ENCODE measurements at regions not wholly inside any gene's neighbourhood (a gene's known extent, or its start where the extent isn't known, plus 50 kb on each side); places are given as distances from the start of the nearest gene placed in this dataset.
"Not testable (repeated sequence)": the region's sequence is repeated elsewhere in the genome, so short reads cannot be mapped to it uniquely, and the experiment has no call there.

DNA sequence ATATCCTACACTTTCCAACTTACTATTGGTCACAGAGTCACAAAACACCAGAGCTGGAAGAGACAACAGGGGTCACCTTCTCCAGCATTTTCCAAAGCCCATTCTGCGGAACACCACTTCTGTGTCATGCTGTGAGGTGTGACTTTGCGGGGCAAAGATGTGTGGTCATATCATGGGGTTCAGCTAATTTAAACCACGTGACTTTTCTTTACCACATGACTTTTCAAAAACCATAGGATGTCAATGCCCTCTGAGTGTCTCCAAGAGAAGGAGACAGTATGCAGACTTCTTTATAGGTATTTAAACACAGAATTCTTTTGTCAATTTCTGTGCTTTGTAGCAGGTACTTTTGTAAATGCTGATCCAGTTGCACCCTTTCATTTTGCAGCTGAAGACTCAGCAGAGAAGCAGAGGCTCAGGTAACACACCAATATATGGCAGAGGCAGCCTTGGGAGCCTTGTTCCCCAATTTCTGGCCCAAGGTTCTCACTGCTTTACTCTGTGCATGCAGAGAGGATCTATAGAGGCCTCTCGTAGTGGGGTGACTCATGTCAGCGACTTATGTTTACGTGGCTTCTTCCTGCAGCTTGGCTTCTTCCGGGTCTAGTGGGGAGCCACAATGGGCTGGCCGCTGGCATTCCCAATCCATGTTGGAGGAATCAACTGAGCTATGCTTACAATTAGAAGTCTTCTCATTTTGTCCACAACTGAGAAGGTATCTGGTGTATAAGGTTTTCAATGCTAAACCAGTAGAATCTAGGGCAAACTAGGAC, 104.0 kb upstream of the RHOBTB1 start:
- no peak for DNase-seq (ENCODE audit: low spot score)

GRCh38 chr10:61047081-61047480, 103.1 kb upstream of the RHOBTB1 start:
- DNase-seq (ENCODE audit: low spot score), result no peak

DNA sequence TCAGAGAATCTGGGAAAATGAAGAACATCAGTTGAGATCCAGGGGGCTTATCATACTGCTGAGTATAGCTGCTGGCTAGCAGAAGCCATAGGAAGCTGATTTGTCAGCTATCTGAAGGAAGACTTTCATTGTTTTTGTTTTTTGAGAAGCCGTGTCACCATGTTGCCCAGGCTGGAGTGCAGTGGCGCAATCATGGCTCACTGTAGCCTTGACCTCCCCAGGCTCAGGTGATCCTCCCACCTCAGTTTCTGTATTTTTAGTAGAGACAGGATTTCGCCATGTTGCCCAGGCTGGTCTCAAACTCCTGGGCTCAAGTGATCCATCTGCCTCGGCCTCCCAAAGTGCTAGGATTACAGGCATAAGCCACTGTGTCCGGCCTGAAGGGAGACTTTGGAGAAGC, 101.5 kb upstream of the RHOBTB1 start:
- DNase-seq (ENCODE audit: low spot score), result not testable (repeated sequence)

DNA sequence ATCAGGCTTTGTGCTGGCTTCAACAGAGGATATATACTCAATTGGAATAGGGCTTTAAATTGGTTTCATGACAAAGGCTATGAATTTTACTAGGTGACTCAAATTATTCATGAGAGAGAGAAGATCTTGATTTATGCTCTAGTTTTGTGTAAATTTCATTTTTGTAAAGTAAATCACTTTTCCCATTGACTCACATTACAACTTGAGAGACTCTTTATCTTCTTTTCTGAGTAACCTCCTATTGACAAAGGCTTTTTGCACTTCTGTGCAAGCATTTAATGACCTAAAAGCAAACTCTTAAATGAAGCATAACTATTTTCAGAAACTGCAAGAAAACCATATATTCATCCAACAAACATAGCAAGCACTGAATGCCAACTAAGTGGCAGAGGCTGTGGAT, 98.5 kb upstream of the RHOBTB1 start:
- no peak for DNase-seq (ENCODE audit: low spot score)

DNA sequence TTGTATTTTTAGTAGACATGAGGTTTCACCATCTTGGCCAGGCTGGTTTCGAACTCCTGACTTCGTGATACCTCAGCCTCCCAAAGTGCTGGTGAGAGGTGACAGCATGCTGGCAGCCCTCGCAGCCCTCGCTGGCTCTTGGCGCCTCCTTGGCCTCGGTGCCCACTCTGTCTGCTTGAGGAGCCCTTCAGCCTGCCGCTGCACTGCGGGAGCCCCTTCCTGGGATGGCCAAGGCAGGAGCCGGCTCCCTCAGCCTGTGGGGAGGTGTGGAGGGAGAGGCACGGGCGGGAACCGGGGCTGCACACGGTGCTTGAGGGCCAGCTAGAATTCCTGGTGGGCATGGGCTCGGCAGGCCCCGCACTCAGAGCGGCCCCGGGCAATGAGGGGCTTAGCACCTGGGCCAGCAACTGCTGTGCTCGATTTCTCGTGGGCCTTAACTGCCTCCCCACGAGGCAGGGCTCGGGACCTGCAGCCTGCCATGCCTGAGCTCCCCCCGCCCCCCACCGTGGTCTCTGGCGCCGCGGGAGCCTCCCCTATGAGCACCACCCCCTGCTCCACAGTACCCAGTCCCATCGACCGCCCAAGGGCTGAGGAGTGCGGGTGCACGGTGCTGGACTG, 96.5 kb upstream of the RHOBTB1 start:
- DNase-seq (ENCODE audit: low spot score), result no peak

DNA sequence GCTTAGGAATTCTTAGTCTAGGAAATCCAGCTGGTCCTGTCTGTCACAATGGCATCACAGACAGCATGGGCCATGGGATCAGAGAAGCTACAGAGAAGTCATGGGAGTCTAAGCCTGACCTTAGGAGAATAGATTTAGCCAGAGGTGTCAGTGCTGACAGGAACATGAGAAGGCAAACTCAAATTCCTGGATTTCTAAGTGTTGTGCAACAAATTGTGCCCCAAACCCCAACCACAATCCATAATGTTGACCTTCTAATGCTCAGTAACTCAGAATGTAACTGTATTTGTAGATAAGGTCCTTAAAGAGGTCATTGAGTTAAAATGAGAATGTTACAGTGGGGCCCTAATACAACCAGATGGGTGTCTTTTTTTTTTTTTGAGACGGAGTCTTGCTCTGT, 95.9 kb upstream of the RHOBTB1 start:
- no peak for DNase-seq (ENCODE audit: low spot score)

DNA sequence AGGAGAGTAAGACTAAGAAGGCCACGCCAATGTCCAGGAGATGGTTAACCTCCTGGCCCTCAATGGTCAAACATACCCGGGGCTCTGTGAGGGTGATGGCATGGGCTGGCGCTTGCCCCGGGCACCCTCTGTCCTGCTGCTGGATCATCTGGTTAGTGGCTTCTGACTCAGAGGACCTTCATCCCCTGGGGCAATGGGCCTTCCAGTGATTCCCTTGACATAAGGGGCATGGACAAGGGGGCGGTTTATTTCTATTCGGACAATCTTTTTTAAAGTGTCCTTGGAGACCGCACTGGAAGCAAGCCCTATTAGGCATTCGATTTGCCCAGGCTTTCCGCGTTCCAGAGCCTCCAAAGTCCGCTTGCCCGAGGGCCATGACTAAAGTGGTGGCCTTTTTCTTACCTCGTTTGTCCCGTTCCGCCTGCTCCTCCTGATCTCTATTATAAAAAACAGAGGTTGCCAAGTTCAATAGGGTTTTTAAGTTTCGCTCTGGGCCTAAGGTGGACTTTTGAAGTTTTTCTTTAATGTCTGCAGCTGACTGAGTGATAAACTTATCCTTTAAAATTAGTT, 93.4 kb upstream of the RHOBTB1 start:
- DNase-seq (ENCODE audit: low spot score), result not testable (repeated sequence)

GRCh38 chr10:61036148-61036547, 92.2 kb upstream of the RHOBTB1 start:
- DNase-seq (ENCODE audit: low spot score), result not testable (repeated sequence)

DNA sequence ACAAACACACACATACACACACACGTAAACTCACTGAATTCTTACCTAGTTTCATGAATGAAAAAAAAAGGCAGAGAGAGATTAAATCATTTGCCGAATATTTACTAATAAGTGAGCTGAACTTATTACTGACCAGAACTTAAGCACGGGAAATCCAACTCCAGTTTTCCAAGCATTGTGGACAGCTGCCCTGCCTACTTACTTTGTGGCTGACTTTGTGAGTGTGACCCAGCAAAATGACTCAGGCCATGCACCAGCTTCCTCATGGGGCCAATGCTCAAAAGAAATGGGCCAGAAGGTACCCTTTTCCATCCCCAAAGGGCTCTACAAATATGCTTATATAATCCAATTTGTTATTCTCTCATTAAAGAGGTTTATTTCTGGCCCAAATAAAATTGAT, 87.4 kb upstream of the RHOBTB1 start:
- DNase-seq (ENCODE audit: low spot score), result no peak

GRCh38 chr10:61029411-61029810, 85.4 kb upstream of the RHOBTB1 start:
- DNase-seq (ENCODE audit: low spot score), result no peak

DNA sequence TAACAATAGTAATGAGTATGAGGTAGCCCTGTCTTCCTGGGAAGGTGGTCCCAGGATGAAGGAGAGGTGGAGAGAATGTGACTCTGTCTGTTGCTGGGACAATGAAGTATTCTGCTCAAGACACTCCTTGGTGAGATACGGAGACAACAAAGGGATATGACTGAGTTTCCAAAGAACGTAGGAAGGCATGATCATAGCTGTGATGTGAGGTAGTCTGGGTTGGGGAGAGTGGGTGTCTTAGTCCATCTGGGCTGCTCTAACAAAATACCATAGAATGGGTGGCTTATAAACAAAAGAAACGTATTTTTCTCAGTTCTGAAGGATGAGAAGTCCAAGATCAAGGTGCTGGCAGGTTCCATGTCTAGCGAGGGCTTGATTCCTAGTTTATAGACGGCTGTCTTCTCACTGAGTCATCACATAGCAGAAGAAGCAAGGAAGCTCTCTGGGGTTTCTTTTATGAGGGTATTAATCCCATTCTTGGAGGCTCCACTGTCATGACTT, 84.9 kb upstream of the RHOBTB1 start:
- DNase-seq (ENCODE audit: low spot score), result no peak

- no peak for DNase-seq (ENCODE audit: low spot score)
Measured at GRCh38 chr10:61024856-61025201, 80.8 kb upstream of the RHOBTB1 start.

DNA sequence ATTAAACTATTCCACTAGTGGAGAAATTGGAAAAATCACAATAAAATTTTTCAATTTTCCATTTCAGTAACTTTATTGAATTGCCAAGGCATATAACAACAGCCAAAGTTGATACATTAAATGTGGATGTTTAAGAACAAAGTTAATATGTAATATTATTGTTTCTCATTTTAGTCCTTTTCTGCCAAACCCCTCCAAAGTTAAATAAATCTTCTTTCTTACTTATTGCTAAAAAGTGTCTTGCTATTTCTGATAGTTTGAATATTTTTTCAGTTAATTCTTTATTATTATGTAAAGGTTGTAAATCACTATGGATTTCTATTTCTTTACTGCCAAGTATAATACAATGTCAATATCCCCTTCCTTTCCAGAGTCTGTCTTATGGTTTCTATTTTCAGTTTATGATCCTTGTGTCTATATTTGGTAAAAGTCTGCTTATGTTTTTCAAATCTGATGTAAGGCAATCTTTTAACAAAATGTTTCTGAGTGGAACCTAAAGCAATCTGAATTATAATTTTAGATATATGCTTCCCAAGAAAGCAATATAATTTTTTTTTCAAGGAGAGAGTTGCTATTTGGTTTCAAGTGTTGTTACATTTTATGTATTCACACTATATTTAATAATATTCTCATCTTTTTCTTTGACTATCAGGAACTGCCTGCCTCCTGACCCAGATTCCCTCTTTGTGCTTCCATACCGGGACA, 80.3 kb upstream of the RHOBTB1 start:
- no peak for DNase-seq (ENCODE audit: low spot score)

DNA sequence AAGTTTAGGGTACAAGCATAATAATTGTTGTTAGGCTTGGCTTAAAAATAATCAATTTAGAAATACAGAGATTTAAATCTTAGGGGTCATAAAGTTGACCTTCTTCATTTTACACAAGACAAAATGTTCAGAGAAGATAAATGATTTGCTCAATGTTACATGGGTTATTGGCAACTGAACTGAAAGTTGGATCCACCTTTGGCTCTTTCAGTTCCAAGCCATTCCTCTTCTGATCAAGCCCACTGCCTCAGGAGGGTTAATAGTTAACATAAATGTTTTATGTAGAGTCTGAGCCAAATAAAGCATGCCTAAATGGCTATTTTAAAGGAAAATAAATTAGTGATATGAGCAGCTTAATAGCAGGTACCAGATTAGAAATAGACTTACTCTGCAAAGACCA, 79.1 kb upstream of the RHOBTB1 start:
- no peak for DNase-seq (ENCODE audit: low spot score)

DNA sequence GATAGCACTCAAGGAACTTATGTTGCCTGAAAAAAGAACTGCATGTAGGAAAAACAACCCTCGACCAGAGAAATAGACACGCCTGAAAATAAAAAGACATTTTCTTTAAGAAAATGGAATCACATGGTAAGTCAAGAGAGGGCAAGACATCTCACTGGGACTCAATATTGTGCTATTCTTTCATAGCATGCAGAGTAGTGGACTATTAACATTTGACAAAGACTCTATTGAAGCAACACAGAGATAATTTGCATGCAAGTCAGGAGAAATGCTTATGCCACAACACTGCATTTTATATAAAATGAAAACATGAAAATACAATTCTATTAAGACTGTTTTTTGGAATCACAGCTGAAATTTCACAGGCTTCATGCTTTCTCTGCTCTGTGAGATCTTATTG, 77.9 kb upstream of the RHOBTB1 start:
- DNase-seq (ENCODE audit: low spot score), result no peak

DNA sequence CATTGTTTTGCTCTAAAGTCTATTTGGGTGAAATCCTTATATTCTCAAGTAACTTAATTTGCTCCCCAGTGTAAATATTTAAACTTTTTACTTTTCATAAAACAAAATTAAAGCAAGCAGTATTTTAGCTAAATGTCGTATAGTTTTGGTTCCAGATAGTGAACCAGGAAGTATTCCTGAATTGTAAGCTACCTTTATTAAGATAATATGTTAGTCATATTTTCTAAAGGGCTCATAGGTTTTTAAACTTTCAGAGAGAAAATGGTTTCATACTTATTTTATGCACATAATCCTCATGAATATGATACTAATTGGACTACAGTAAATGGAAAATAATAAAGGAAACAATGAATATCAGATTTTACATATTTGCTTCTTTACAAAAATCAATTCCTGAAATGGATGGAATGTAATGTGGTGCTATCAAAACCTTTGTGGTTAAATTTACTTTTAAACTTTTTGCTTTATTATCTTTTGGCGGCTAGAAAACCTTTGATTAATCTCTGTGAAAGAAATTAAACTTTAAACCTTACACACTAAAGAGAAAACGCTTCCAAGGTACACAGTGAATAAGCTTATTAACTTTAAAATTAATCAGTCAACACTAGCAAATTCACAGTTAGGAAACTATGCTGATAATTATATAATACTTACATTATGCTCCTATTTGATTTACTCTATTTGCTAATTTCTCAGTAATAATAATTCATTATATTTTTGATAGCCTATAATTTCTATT, 76.6 kb upstream of the RHOBTB1 start:
- DNase-seq (ENCODE audit: low spot score), result no peak

DNA sequence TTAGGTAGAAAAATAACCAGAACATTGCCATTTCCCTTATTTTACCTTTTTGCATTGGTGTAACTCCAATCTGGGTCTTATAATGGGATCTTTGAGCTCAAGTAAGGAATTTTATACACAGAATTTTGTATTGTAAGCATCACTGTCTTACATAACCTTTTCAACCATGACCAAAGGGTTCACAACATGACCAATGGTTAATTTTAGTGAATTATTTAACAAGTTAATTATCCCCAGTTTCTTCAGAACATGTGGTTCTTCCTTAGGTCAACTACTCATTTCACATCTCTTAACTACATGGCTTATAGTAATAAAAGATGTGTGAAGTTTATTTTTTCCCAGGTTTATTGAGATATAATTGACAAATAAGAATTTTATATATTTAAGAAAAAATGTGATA, 74.2 kb upstream of the RHOBTB1 start:
- no peak for DNase-seq (ENCODE audit: low spot score)

DNA sequence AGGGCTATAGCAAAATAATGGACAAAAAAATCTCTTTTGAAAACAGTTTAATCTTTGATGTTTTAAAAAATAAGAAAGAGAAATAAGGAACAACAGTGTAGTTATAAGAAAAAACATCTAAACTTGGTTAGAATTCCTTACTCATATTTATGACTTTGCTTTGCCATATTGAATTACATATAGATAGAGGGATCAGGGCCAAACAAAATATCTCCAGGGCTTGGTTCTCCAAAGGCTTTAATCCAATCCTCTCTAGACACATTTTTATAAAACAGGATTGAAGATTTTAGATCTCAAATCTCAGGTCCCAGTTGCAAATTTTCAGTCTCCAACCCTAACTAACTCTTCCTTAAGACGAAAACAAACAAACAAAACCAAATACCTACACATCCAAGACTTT, 72.6 kb upstream of the RHOBTB1 start:
- no peak for DNase-seq (ENCODE audit: low spot score)

- no peak for DNase-seq (ENCODE audit: low spot score)
Measured at GRCh38 chr10:61016007-61016406, 72.0 kb upstream of the RHOBTB1 start.

DNA sequence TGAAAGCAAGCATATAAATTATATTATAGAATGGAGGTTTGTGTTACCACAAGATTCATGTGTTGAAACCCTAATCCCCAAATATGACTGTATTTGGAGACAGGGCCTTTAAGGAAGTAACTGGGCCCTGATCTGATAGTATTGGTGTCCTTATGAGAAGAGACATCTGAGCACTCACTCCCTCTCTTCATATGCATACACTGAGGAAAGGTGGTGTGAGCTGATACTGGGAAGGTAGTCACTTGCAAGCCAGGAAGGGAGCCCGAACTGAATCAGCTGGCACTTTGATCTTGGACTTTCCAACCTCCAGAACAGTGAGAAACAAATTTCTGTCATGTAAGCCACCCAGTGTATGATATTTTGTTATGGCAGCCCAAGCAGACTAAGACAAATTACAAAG, 66.9 kb upstream of the RHOBTB1 start:
- no peak for DNase-seq (ENCODE audit: low spot score)

DNA sequence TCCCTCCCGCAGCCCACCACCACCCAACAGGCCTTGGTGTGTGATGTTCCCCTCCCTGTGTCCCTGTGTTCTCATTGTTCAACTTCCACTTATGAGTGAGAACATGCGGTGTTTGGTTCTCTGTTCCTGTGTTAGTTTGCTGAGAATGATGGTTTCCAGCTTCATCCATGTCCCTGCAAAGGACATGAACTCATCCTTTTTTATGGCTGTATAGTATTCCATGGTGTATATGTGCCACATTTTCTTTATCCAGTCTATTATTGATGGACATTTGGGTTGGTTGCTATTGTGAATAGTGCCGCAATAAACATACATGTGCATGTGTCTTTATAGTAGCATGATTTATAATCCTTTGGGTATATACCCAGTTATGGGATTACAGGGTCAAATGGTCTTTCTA, 59.1 kb upstream of the RHOBTB1 start:
- not testable (repeated sequence) for DNase-seq (ENCODE audit: low spot score)

DNA sequence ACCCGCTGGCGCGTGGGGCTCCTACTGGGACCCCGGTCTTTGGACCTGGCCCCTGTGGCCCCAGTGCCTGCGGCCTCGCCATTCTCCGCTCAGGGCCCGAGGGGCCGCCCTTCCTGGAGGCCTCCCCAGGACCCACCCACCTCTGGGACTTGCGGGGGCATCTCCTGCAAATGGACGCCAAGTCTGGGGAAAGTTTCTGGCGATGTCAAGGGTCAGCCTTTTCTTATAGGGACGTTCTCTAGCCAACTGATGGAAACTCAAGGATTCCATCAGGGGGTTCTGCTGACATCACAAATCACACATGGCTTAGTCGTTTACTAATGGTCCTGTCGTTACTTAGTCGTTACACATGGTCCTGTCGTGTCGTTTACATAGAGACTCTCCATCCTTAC, 57.7 kb upstream of the RHOBTB1 start:
- no peak for DNase-seq (ENCODE audit: low spot score)

All from hematopoietic multipotent progenitor cell treated with erythropoietin and hydrocortisone succinate and interleukin-3 and kit ligand, for 15 days (in vitro differentiated cells).